H9 (cell line): ENCODE measurements at regions not wholly inside any gene's neighbourhood (a gene's known extent, or its start where the extent isn't known, plus 50 kb on each side); places are given as distances from the start of the nearest gene placed in this dataset.

Experiments used
- DNase-seq: peaks from one replicate; pipeline ENCODE4 v3.0.0-alpha.2; 2017
- H2AFZ ChIP-seq: one replicate; pipeline ENCODE4 v1.6.1; 2013; ENCODE audit warnings: mild to moderate bottlenecking, low read length, control low read depth, moderate library complexity
- H2AK5ac ChIP-seq: 2 replicates; pipeline ENCODE4 v1.6.1; 2013; ENCODE audit warnings: low read length, control low read depth, mixed read lengths; ENCODE audit not compliant: insufficient read length
- H2BK120ac ChIP-seq: one replicate; pipeline ENCODE4 v1.6.1; 2013; ENCODE audit warnings: low read depth, mild to moderate bottlenecking, low read length, control low read depth, inconsistent platforms; ENCODE audit not compliant: poor library complexity, severe bottlenecking
- H2BK12ac ChIP-seq: 2 replicates; pipeline ENCODE4 v1.6.1; 2013; ENCODE audit warnings: low read length, control low read depth, mixed read lengths, low read depth; ENCODE audit not compliant: insufficient read length
- H2BK15ac ChIP-seq: 2 replicates; pipeline ENCODE4 v1.6.1; 2013; ENCODE audit warnings: low read depth, low read length, control low read depth
- H2BK20ac ChIP-seq: one replicate; pipeline ENCODE4 v1.6.1; 2013; ENCODE audit warnings: low read depth, mild to moderate bottlenecking, low read length, control low read depth, inconsistent platforms; ENCODE audit not compliant: poor library complexity, severe bottlenecking
- H2BK5ac ChIP-seq: 2 replicates; pipeline ENCODE4 v1.6.1; 2013; ENCODE audit warnings: low read length, control low read depth, mixed read lengths; ENCODE audit not compliant: insufficient read length
- H3K14ac ChIP-seq: 2 replicates; pipeline ENCODE4 v1.6.1; 2013; ENCODE audit warnings: low read length, control low read depth; ENCODE audit not compliant: insufficient read depth
- H3K18ac ChIP-seq: 2 replicates; pipeline ENCODE4 v1.6.1; 2013; ENCODE audit warnings: low read depth, mild to moderate bottlenecking, mixed read lengths, low read length, control low read depth; ENCODE audit not compliant: insufficient read length
- H3K23ac ChIP-seq: 2 replicates; pipeline ENCODE4 v1.6.1; 2013; ENCODE audit warnings: low read length, control low read depth, mixed read lengths, low read depth; ENCODE audit not compliant: insufficient read length
- H3K23me2 ChIP-seq: 2 replicates; pipeline ENCODE4 v1.6.1; 2013; ENCODE audit warnings: low read depth, mild to moderate bottlenecking, mixed read lengths, low read length, control low read depth; ENCODE audit not compliant: insufficient read length, poor library complexity, severe bottlenecking
- H3K27ac ChIP-seq: 2 replicates; pipeline ENCODE4 v1.5.1; 2013; ENCODE audit warnings: low read length, control low read depth, mixed read lengths, low read depth; ENCODE audit not compliant: insufficient read length
- H3K27me3 ChIP-seq: 2 replicates; pipeline ENCODE4 v1.6.1; 2013; ENCODE audit warnings: low read length, control low read depth, inconsistent platforms; ENCODE audit not compliant: insufficient read depth
- H3K4ac ChIP-seq: 2 replicates; pipeline ENCODE4 v1.6.1; 2013; ENCODE audit warnings: low read depth, mild to moderate bottlenecking, control low read depth, inconsistent platforms, low read length, moderate library complexity
- H3K4me1 ChIP-seq: 2 replicates; pipeline ENCODE4 v1.6.1; 2013; ENCODE audit warnings: low read length, control low read depth, inconsistent platforms; ENCODE audit not compliant: insufficient read depth
- H3K4me2 ChIP-seq: 2 replicates; pipeline ENCODE4 v1.6.1; 2013; ENCODE audit warnings: low read length, control low read depth, mixed read lengths; ENCODE audit not compliant: insufficient read length, insufficient read depth
- H3K56ac ChIP-seq: 2 replicates; pipeline ENCODE4 v1.6.1; 2013; ENCODE audit warnings: low read depth, mild to moderate bottlenecking, mixed read lengths, low read length, control low read depth; ENCODE audit not compliant: insufficient read length
- H3K79me1 ChIP-seq: 2 replicates; pipeline ENCODE4 v1.6.1; 2013; ENCODE audit warnings: low read depth, mild to moderate bottlenecking, moderate library complexity, low read length, control low read depth, inconsistent platforms; ENCODE audit not compliant: insufficient read depth, poor library complexity, severe bottlenecking
- H3K79me2 ChIP-seq: 2 replicates; pipeline ENCODE4 v1.6.1; 2013; ENCODE audit warnings: low read length, control low read depth, inconsistent platforms; ENCODE audit not compliant: insufficient read depth
- H3K9ac ChIP-seq: 2 replicates; pipeline ENCODE4 v1.6.1; 2013; ENCODE audit warnings: low read length, control low read depth, mixed read lengths; ENCODE audit not compliant: insufficient read length; ENCODE audit errors: extremely low read depth
- H3K9me3 ChIP-seq: one replicate; pipeline ENCODE4 v1.6.1; 2013; ENCODE audit warnings: low read depth, low read length, inconsistent platforms; ENCODE audit not compliant: control insufficient read depth
- H3T11ph ChIP-seq: one replicate; pipeline ENCODE4 v1.6.1; 2013; ENCODE audit warnings: mild to moderate bottlenecking, low read length, control low read depth, inconsistent platforms
- H4K20me1 ChIP-seq: one replicate; pipeline ENCODE4 v1.6.1; 2013; ENCODE audit not compliant: control insufficient read depth, insufficient read length, insufficient read depth
- H4K5ac ChIP-seq: 2 replicates; pipeline ENCODE4 v1.6.1; 2013; ENCODE audit warnings: low read depth, mild to moderate bottlenecking, mixed read lengths, low read length, control low read depth; ENCODE audit not compliant: insufficient read length
- H4K8ac ChIP-seq: replicated peaks from 2 replicates; pipeline ENCODE4 v1.6.1; 2013; ENCODE audit warnings: low read length, control low read depth, mixed read lengths, low read depth; ENCODE audit not compliant: insufficient read length
- H4K91ac ChIP-seq: 2 replicates; pipeline ENCODE4 v1.6.1; 2013; ENCODE audit warnings: low read depth, mild to moderate bottlenecking, moderate library complexity, mixed read lengths, low read length, control low read depth; ENCODE audit not compliant: insufficient read length
- H3K27ac Mint-ChIP-seq, 3 experiments: 2 replicates in 2 of 3; 3 replicates in 1 of 3; pipeline ENCODE4 v1.8.0; 2020 to 2021; ENCODE audit warnings: mixed read lengths in 3 of 3, mild to moderate bottlenecking in 1 of 3, moderate library complexity in 1 of 3
- H3K27me3 Mint-ChIP-seq: 2 replicates; pipeline ENCODE4 v1.8.0; 2021; ENCODE audit warnings: low read depth, mild to moderate bottlenecking, moderate library complexity, mixed read lengths
- H3K36me3 Mint-ChIP-seq, 3 experiments: 2 replicates in 2 of 3; 3 replicates in 1 of 3; pipeline ENCODE4 v1.8.0; 2020 to 2021; ENCODE audit warnings: low read depth in 3 of 3, mixed read lengths in 3 of 3; ENCODE audit not compliant: insufficient read depth in 1 of 3
- H3K4me1 Mint-ChIP-seq, 2 experiments: 2 replicates each; pipeline ENCODE4 v1.8.0; 2020; ENCODE audit warnings: mixed read lengths in 2 of 2
- H3K4me3 Mint-ChIP-seq, 2 experiments: 2 replicates in 1 of 2; 3 replicates in 1 of 2; pipeline ENCODE4 v1.8.0; 2020 to 2021; ENCODE audit warnings: mild to moderate bottlenecking in 2 of 2, mixed read lengths in 2 of 2, moderate library complexity in 1 of 2
- H3K9me3 Mint-ChIP-seq, 2 experiments: 2 replicates in 1 of 2; 3 replicates in 1 of 2; pipeline ENCODE4 v1.8.0; 2020; ENCODE audit warnings: mild to moderate bottlenecking in 2 of 2, mixed read lengths in 2 of 2, moderate library complexity in 1 of 2
- WGBS: extraction: QIAGEN DNeasy Blood & Tissue Kit; methylation state at CpG from one replicate; pipeline ENCODE4 v1.1.7; 2013; ENCODE audit warnings: missing lambda C conversion rate, low lambda C conversion rate, mixed read lengths; ENCODE audit not compliant: insufficient read length; ENCODE audit errors: extremely low coverage; 5-methylcytosine and 5-hydroxymethylcytosine counted together
- TF ChIP-seq, protein P1 (sequence below): fragments of 200-600 bp; sonication (generic); conservative IDR thresholded peaks from 3 replicates; pipeline ENCODE4 v1.8.0; 2021; ENCODE audit warnings: antibody characterized with exemption, mild to moderate bottlenecking

DNA sequence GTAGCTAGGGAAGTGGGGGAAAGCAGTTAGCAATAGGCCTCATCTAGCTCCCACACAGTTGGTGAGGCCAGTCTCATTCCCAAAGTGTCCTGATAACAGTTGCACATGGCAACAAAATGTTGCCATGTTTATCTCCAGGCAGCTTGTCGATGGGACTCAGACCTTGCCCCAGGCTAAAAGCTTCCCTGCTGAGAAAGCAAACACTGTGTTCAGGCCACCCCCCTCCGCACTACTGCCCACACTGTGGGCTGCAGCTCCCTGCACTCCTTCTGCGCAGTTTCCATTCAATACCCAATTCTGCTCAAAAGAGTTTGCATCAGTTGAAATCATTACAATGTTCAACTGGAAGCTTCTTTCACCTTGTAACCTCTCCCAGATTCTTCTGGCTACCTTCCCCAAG lies 287.8 kb upstream of the GK2 start:
- Histone ChIP-seq H3K56ac (no peak overlapping the region), H3K27me3 (no peaks in the 10 kb centered on the region), H3K79me2 (no peaks in the 10 kb centered on the region), H4K8ac (no peak overlapping the region), H2AK5ac (no peak overlapping the region), H3K79me1 (no peaks in the 10 kb centered on the region), H4K91ac (no peak overlapping the region), H2BK120ac (no peak overlapping the region), H2BK20ac (no peak overlapping the region), H2BK12ac (no peak overlapping the region), H3K4me2 (no peak overlapping the region), H3K9me3 (no peaks in the 10 kb centered on the region), H3K27ac (no peak overlapping the region), H2BK15ac (no peak overlapping the region), H3K4ac (no peak overlapping the region), H2BK5ac (no peak overlapping the region), H3K23ac (no peak overlapping the region), H3K18ac (no peak overlapping the region), H3T11ph (no peak overlapping the region), H4K20me1 (no peaks in the 10 kb centered on the region), H2AFZ (no peak overlapping the region), H3K14ac (no peak overlapping the region), H4K5ac (no peak overlapping the region), H3K9ac (no peak overlapping the region), H3K4me1 (no peaks in the 10 kb centered on the region), H3K23me2 (no peaks in the 10 kb centered on the region)
- H3K27ac Mint-ChIP-seq = no peak overlapping the region; a peak in 1 of 7 replicates
- DNase-seq = no peak
- H3K4me3 Mint-ChIP-seq = no peak overlapping the region
- H3K36me3 Mint-ChIP-seq = peaks cover 0 to 19% (median 9%) of the 10 kb centered on the region in 3 experiments; a peak in 5 of 7 replicates
- no peaks in the 10 kb centered on the region for H3K27me3 Mint-ChIP-seq
- peaks cover 12 to 14% of the 10 kb centered on the region in 2 experiments for H3K9me3 Mint-ChIP-seq
- no CpG with 5 or more reads among the region's 3 CpGs for WGBS
- H3K4me1 Mint-ChIP-seq = no peaks in the 10 kb centered on the region
- TF ChIP-seq, protein P1, sequence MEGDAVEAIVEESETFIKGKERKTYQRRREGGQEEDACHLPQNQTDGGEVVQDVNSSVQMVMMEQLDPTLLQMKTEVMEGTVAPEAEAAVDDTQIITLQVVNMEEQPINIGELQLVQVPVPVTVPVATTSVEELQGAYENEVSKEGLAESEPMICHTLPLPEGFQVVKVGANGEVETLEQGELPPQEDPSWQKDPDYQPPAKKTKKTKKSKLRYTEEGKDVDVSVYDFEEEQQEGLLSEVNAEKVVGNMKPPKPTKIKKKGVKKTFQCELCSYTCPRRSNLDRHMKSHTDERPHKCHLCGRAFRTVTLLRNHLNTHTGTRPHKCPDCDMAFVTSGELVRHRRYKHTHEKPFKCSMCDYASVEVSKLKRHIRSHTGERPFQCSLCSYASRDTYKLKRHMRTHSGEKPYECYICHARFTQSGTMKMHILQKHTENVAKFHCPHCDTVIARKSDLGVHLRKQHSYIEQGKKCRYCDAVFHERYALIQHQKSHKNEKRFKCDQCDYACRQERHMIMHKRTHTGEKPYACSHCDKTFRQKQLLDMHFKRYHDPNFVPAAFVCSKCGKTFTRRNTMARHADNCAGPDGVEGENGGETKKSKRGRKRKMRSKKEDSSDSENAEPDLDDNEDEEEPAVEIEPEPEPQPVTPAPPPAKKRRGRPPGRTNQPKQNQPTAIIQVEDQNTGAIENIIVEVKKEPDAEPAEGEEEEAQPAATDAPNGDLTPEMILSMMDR = no peak
